ENCODE measurements at regions not wholly inside any gene's neighbourhood (a gene's known extent, or its start where the extent isn't known, plus 50 kb on each side); places are given as distances from the start of the nearest gene placed in this dataset.

DNA sequence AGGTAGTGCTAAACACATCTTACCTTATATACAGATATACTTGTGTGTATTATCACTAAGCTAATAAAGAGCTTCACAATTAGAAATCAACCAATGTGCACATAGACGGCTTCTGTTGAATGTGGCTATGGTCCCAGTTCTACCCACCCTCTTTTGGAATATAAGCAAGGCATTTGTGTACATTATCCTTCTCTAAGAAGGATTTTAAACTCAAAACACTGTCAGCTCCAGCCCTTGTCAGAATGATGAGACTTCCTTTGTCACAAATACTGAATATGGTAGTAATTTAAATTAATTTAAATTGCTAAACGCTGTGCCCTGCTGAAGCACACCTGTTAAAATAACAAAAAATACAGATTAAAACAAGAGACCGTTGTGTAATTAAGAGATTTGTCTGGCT, 107.9 kb upstream of the GRAMD2B start:
- DNase-seq: no peak

DNA sequence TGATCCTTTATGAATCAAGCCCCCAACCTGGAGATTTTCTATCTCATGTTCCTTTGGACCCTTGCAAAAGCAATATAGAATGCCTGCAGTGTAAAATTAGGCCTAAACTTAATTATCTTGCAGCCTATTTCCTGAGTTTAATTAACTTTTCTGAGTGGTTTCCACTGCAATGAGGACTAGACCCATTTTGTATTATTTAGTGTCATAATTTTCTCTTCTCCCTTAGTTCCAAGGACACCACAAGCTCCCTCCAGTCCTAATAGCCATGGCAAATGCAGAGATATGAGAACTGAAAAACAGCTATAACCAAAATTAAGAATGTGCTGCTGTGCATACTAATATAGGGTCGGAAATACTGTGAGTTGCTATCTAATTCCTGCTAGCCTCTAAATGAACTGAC, 90.9 kb upstream of the GRAMD2B start:
- DNase-seq: no peak

DNA sequence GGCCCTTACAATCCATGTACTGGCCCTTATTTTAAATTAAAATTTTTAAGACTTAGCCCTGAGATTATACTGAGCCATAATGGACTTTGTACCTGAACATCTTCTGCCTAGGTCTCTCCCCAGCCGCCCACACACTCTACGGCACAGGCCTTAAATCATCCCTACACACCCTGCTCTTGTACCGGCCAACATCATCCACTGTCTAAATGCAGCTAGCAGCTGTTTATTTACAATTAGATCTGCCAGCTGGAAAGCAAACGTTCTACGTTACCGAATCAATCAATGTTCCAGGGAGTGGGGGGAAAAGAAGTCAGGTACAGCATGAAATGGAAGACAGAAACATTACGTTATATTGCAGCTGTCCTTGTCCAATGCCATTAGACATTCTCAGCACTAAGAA, 88.4 kb upstream of the GRAMD2B start:
- DNase-seq: no peak

DNA sequence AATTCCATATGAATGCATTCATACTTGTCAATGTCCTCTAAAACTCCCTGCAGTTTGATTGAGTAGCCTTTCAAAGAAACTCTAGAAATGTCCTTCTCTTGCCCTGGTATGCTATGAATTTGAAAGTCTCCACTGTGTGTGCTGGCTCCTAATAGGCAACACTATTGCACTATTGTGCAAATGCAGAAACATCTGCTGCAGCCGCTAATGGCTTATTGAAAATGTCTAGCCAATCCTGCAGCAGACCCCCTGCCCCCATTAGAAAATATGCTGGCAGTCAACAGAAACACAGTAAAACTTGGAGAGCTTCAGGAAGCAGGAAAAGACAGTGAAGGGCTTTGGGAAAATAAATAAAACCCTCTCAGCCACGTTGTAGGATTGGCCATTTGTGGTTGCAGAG, 87.3 kb upstream of the GRAMD2B start:
- peak; percentile 49 for DNase-seq

DNA sequence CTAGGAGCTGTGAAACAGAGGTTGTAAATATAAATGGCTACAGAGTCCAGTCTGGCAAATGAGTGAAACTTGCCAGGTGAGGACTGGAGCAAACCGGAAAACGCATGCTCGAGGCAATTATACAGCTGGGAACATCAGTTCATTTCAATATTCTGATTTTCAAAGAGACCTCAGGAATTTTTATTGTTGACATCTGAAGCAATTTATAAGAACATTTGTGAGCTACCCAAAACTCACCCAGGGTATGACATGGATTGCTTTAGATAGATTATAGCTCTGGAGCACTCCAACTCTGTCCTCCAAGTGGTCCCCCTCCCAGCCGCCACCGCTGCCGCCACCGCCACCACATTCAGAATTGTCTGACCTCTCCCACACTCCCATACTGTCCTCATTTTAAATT, 84.6 kb upstream of the GRAMD2B start:
- DNase-seq: no peak

DNA sequence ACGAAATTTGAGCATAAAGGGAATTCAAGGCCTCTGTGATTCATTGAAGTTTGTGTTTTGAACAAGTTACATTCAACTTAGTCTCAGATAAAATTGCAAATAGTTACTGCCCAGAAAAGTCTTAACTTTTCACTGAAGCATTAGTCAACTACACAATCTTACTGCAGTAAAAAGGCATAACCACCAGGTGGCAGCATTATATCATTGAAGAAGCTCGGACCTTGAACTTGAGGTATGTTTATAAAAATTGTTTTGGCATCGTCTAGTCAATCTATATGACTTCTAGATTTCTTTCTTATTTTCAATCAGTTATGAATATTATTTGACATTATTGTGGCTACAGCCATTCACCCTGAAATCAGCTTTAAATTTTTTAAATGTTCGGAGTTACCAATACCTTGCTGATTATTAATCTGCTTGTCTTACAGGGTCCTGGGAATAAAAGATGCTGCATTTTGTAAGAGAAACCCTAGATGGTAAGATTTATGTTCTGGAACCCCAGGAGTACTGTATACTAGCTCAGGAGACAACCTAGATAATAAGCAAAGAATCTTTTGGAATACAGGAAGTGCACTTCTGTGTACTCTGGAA, 83.9 kb upstream of the GRAMD2B start:
- no peak for DNase-seq

DNA sequence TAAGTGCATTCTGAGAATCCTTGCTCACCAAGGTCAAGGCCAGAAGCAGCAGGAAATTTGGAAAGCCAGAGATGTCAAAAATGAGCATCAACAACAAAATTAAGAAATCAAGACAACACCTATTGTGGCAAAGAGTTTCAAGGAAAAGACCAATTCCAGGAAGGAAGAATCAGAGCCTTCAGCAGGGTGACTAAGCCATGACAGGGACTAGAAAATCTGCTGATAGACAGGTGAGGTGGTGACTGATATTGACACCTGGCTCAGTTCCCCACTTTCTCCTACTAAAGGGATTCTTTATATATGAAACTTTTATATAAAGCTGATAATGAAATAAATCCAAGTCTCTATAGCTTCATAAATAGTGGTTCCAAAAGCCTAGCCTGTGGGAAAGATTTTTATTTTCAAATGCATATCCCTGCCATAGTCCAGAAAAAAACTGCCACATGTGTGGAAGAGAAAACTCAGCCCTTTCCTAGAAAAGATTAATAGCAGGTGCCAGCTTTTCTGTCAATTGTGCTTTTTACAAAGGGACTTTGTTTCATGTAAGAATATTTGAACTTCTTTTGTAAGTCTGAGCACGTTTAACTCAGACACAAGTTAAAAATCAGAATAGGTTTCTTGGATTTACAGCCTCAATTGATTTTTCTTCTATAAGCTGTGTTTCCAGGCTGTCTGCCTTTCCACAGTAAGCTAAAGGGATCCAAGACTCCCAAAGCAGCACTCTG, 81.1 kb upstream of the GRAMD2B start:
- no peak for DNase-seq

DNA sequence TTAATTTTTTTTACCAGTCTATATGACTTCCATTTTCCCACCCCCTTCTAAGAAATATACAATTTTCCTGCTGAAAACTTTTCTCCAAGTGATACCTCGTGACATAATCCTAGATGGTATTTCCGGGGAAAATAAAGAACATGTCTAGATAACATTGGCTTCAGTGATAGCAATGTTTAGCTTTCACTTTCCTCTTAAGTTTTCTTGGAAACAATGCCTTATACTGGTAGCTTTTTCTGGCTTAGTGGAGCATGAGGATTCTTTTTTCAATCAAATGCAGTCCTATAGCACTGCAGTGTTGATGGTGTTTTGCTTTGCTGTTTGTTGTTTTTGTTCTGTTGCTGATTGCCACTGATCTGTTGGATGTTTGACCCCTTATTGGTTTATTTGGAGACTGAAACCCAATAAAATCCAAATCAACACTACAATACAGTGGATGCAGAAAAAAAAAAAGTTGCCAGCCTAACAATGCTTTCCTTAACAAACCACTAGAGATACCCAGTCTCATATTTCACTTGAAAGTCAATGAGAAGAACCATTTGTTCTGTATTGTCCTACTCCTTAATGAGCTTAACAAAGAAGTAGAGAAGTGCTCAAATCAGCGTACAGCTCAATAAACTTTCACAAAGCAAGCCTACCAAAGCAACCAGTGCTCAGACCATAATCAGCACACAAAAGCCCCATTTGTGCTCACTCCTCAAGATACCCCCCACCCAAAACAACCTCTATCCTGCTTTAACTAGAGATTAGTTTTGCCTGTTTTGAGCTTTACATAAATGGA, 74.2 kb upstream of the GRAMD2B start:
- no peak for DNase-seq

DNA sequence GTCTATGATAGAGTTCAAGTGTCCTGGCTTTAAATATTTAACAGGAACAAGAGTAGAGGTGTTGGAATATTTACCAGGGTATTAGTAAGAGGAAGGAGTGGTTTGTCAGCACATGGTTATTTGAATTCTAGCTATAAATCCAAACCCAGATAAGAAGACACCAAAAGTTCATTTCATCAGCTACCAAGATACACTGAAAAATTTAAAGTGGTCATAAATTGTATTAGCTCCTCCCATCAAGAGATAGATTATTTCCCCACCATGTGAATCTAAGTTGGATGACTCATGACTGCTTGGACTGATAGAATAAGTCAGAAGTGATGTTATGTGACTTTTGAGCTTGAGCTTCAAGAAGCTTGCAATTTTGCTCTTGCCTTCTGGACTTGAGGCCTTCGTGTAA, 72.1 kb upstream of the GRAMD2B start:
- DNase-seq: no peak

DNA sequence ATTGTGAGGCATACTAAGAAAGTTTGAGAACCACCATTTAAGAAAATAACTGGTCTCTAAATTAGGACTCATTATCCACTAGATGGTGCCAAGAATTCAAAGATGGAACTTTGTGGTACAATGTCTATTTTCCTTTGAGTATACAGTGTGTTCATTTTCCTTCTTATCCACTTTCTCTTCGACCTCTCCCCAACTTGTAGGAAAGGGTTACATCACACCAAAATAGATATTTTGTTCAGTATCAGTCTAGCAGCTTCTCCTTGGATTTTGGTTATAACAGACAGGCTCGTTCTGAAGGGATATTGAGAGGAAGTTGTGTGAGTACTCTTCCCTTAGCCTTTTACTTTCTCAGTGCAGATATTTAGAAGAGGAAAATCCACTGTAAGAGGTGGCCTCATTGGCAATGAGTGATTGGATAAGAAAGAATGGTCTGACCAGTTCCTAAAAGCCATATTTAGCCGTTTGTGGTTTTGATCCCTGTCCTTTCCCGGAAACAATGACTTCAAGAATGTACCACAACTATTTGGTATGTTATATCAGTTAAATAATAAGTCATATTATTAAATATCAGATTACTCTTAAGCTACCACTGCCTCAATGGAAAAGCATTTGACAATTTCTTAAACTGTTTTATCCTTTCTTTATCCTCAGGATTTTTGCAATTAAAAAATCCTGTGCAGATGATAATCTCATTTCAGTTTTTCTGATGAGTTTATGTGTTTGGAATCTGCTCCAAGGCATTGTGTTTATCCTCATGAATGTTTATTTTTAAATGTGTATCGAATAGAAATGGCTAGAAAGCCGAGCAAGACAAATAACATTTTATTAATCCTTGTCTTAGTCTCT, 69.0 kb upstream of the GRAMD2B start:
- DNase-seq: no peak

DNA sequence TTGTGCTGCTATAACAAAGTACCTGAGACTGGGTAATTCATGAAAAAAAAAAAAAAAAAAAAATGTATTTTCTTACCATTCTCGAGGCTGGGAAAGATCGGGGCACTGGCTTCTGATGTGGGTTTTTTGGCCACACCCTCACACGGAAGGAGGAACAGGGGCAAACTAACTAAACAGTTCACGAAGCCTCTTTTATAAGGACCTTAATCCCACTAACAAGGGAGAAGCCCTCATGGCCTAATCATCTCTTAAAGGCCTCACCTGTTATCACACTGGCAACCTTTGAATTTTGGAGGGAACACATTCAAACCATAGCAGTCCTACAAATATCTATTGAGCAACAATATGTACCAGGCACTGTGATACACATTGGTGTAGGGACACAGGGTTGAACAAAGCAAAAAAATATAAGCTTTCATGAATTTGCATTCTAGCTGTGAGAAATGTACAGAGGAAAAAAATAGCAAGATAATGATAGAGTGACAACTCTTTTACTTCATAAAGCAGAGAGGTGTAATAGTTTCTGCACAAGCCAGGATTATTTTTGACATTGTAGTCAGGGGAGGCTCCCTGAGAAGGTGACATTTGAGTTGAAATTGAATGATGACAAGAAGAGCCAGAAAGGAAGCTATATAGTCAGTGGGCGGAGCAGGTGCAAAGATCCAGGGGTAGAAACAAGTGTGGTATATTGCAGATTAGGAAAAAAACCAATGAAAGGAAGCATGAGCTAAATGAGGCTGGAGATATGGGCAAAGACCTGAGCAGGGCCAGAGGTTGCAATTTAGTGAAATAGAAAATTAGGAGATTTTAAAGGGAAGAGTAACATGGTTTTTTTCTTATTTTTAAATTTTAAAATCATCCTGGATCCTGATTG, 68.1 kb upstream of the GRAMD2B start:
- no peak for DNase-seq

DNA sequence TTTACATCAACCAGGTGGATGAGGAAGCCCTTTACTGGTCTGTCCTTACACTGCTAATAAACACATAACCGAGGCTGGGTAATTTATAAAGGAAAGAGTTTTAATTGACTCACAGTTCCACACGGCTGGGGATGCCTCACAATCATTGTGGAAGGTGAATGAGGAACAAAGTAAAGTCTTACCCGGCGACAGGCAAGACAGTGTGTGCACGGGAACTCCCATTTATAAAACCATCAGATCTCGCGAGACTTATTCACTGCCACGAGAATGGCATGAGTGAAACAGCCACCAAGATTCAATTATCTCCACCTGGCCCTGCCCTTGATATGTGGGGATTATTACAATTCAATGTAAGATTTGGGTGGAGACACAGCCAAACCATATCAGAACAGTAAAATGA, 67.3 kb upstream of the GRAMD2B start:
- no peak for DNase-seq

DNA sequence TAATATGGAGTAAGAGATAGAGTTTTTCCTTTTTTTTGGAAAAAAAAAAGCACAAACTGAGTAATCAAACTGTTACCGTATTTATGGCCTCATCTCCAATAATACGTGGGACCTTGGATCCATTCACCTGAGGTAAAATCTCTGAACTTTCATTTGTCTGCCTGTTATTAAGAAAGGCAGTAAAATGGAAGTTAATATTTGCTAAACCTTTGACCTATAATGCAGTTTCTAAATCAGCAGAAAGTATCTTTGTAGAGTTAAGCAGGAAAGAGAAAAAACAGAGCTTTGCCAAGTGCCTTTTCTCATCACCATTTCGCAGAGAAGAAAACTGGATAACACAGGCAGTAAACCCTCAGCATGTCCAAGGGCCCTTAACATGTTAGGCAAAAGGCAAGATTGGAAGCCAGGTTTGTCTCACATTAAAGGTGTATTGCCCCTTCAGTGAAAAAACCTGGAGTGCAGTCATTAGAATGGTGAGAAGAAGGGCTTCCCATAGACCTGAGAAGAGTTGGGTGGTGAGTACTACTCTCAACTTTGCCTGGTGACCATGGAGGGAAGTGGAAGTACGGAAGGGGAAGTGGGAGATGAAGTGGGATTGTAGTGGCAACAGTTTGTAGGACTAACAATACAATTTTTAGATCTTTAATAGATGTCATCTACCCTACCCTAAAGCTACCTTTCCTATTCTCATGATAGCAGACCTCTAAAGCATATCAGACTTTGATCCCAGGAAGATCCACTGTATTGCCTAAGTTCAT, 65.4 kb upstream of the GRAMD2B start:
- DNase-seq: no peak

DNA sequence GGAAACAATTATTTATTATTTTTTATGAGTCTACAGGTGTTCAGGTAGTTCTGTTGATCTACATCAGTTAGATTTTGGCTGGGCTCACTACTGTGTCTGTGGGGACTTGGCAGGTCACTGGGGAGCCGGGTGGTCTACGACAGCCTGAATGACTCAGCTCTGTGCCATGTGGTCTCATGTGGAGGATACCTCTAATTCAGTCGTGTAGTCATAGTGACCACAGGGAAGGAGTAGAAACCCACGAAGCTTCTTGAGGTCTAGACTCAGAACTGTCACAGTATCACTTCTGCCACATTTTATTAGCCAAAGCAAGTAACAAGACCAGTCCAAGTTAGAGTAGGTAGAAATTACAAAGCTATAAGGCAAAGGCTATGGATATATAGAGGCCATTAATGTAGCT, 64.7 kb upstream of the GRAMD2B start:
- DNase-seq: no peak

DNA sequence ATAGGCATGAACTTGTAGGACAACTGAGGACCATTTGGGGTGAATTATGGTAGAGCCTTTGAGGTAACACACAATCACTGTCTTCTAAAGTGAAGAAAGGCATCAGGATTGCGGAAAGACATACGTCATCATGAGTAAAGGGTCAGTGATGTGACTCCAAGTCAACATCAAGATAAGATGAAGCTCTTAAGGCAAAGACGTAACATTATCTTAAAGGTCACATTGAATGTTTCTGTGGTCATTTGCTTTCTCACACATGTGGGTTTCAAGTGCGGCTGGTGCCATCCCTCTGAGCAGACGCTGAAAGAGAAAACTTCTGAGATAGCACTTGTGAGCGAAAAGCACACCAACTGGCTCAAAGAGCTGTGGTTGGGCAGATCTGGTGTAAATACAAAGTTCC, 63.3 kb upstream of the GRAMD2B start:
- no peak for DNase-seq

DNA sequence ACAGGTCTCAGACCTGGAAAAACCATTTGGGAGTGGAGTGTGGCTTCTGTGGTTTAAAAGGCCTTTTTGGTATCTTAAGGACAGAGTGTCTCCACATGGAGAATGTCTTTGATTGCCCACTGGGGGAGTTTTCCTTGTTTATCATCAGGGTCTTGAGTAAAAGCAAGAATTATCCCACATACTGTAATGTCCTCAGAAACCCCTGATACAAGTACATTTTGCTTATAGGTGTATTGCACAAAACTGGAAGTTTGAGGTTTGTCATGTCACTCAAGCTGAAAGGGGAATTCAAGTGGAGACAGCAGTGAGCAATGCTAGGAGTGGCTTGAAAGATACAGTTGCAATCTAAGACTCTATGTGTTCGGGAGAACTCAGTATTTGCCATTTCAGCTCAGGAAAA, 62.7 kb upstream of the GRAMD2B start:
- no peak for DNase-seq

DNA sequence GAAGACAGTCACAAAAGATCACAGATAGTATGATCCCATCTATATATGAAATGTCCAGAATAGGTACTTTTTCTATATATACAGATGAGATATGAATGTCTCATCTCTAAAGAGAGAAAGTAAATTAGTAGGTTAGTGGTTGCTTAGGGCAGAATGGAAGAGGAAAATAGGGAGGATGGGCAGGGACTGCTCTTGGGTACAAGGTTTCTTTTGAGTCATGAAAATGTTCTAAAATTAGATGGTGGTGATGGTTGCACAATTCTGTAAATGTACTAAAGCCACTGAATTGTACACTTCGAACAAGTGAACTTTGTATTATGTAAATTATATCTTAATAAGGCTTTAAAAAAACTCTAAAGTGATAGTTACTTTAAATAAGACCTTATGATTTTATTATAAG, 59.6 kb upstream of the GRAMD2B start:
- DNase-seq: no peak

DNA sequence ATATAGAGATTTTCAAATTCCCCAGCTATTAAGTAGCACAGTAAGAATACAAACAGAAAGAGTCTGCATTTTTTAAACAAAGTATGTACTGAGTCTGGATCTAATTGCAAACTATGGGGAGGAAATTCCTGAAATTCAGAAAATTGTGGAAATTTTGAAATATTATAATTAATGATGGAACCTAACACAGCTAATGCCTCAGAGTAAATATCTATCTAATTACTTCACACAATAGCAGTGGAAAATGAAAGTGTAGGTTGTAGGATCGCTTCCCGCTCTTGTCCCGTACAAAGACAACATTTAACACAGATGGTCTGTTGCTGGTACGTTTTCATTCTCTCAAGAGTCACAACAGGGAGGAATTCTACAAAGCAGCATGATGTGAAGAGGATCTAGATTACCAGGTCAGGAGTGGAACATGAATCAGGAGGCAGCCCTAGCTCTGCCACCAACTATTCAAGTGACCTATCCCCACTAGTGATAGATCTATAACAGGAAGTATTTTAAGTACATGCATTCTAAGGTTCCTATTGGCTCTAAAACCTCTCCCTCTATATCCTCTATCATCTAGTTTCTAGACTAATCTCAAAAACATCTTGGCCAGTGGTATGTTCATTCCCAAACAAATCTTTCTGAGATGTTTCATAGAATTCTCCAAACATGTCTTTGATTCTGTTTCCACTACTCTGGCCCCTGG, 58.9 kb upstream of the GRAMD2B start:
- no peak for DNase-seq

DNA sequence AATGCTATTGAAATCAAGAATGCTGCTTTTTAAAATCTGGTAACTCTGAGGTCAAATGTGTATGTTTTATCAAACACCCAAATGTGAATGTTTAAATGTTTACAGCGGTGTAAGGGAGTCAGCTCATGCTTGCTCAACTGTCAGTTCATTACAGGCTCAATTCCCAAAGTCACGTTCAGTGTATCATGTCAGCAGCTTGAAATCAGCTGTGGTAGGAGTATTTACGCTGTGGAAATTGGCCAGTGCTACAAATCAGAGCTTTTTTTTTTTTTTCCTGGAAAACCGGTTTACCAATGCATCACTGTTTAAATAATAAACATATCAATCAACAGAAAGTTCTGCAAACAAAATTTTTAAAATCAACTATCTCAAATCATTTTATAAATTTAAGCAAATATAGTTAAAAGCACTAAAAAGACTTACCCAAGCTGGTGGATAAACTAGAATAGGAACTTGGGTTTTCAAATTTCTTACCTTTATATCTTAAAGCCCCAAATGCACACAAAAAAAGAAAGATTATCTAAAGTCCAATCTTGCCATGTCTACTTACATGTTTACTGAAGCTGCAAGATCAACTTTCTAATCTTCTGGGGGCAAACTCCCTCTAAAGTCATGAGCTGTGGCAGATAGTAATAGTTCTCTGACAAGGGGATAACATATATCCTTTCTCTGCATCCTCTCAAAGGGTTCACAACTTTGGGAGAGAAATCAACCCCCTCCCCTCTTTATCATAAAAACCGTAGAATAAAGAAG, 57.6 kb upstream of the GRAMD2B start:
- DNase-seq: no peak

DNA sequence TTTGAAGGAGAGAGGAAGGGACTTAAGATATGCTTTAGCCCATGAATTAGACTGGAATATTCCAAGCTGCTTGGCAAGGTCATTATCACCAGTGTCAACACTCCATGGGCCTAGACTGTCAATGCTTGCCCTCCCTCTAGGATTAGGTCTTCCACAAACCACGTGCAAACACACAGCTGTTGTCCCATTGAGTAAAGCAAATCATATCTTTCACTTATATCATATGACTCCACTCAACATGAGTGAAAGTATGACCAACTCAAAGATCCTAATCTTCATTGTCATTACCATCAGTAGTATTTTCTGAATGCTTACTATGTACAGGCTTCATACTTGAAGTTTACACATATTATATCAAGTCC, 57.0 kb upstream of the GRAMD2B start:
- DNase-seq: no peak
